H9 (cell line): ENCODE measurements at regions not wholly inside any gene's neighbourhood (a gene's known extent, or its start where the extent isn't known, plus 50 kb on each side); places are given as distances from the start of the nearest gene placed in this dataset.

ENCODE experiments used
- DNase-seq: peaks from one replicate; pipeline ENCODE4 v3.0.0-alpha.2; 2017
- H2AFZ ChIP-seq: one replicate; pipeline ENCODE4 v1.6.1; 2013; ENCODE audit warnings: mild to moderate bottlenecking, low read length, control low read depth, moderate library complexity
- H2AK5ac ChIP-seq: 2 replicates; pipeline ENCODE4 v1.6.1; 2013; ENCODE audit warnings: low read length, control low read depth, mixed read lengths; ENCODE audit not compliant: insufficient read length
- H2BK120ac ChIP-seq: one replicate; pipeline ENCODE4 v1.6.1; 2013; ENCODE audit warnings: low read depth, mild to moderate bottlenecking, low read length, control low read depth, inconsistent platforms; ENCODE audit not compliant: poor library complexity, severe bottlenecking
- H2BK12ac ChIP-seq: 2 replicates; pipeline ENCODE4 v1.6.1; 2013; ENCODE audit warnings: low read length, control low read depth, mixed read lengths, low read depth; ENCODE audit not compliant: insufficient read length
- H2BK15ac ChIP-seq: 2 replicates; pipeline ENCODE4 v1.6.1; 2013; ENCODE audit warnings: low read depth, low read length, control low read depth
- H2BK20ac ChIP-seq: one replicate; pipeline ENCODE4 v1.6.1; 2013; ENCODE audit warnings: low read depth, mild to moderate bottlenecking, low read length, control low read depth, inconsistent platforms; ENCODE audit not compliant: poor library complexity, severe bottlenecking
- H2BK5ac ChIP-seq: 2 replicates; pipeline ENCODE4 v1.6.1; 2013; ENCODE audit warnings: low read length, control low read depth, mixed read lengths; ENCODE audit not compliant: insufficient read length
- H3K14ac ChIP-seq: 2 replicates; pipeline ENCODE4 v1.6.1; 2013; ENCODE audit warnings: low read length, control low read depth; ENCODE audit not compliant: insufficient read depth
- H3K18ac ChIP-seq: 2 replicates; pipeline ENCODE4 v1.6.1; 2013; ENCODE audit warnings: low read depth, mild to moderate bottlenecking, mixed read lengths, low read length, control low read depth; ENCODE audit not compliant: insufficient read length
- H3K23ac ChIP-seq: 2 replicates; pipeline ENCODE4 v1.6.1; 2013; ENCODE audit warnings: low read length, control low read depth, mixed read lengths, low read depth; ENCODE audit not compliant: insufficient read length
- H3K23me2 ChIP-seq: 2 replicates; pipeline ENCODE4 v1.6.1; 2013; ENCODE audit warnings: low read depth, mild to moderate bottlenecking, mixed read lengths, low read length, control low read depth; ENCODE audit not compliant: insufficient read length, poor library complexity, severe bottlenecking
- H3K27ac ChIP-seq: 2 replicates; pipeline ENCODE4 v1.5.1; 2013; ENCODE audit warnings: low read length, control low read depth, mixed read lengths, low read depth; ENCODE audit not compliant: insufficient read length
- H3K27me3 ChIP-seq: 2 replicates; pipeline ENCODE4 v1.6.1; 2013; ENCODE audit warnings: low read length, control low read depth, inconsistent platforms; ENCODE audit not compliant: insufficient read depth
- H3K4ac ChIP-seq: 2 replicates; pipeline ENCODE4 v1.6.1; 2013; ENCODE audit warnings: low read depth, mild to moderate bottlenecking, control low read depth, inconsistent platforms, low read length, moderate library complexity
- H3K4me1 ChIP-seq: 2 replicates; pipeline ENCODE4 v1.6.1; 2013; ENCODE audit warnings: low read length, control low read depth, inconsistent platforms; ENCODE audit not compliant: insufficient read depth
- H3K4me2 ChIP-seq: 2 replicates; pipeline ENCODE4 v1.6.1; 2013; ENCODE audit warnings: low read length, control low read depth, mixed read lengths; ENCODE audit not compliant: insufficient read length, insufficient read depth
- H3K56ac ChIP-seq: 2 replicates; pipeline ENCODE4 v1.6.1; 2013; ENCODE audit warnings: low read depth, mild to moderate bottlenecking, mixed read lengths, low read length, control low read depth; ENCODE audit not compliant: insufficient read length
- H3K79me1 ChIP-seq: 2 replicates; pipeline ENCODE4 v1.6.1; 2013; ENCODE audit warnings: low read depth, mild to moderate bottlenecking, moderate library complexity, low read length, control low read depth, inconsistent platforms; ENCODE audit not compliant: insufficient read depth, poor library complexity, severe bottlenecking
- H3K79me2 ChIP-seq: 2 replicates; pipeline ENCODE4 v1.6.1; 2013; ENCODE audit warnings: low read length, control low read depth, inconsistent platforms; ENCODE audit not compliant: insufficient read depth
- H3K9ac ChIP-seq: 2 replicates; pipeline ENCODE4 v1.6.1; 2013; ENCODE audit warnings: low read length, control low read depth, mixed read lengths; ENCODE audit not compliant: insufficient read length; ENCODE audit errors: extremely low read depth
- H3K9me3 ChIP-seq: one replicate; pipeline ENCODE4 v1.6.1; 2013; ENCODE audit warnings: low read depth, low read length, inconsistent platforms; ENCODE audit not compliant: control insufficient read depth
- H3T11ph ChIP-seq: one replicate; pipeline ENCODE4 v1.6.1; 2013; ENCODE audit warnings: mild to moderate bottlenecking, low read length, control low read depth, inconsistent platforms
- H4K20me1 ChIP-seq: one replicate; pipeline ENCODE4 v1.6.1; 2013; ENCODE audit not compliant: control insufficient read depth, insufficient read length, insufficient read depth
- H4K5ac ChIP-seq: 2 replicates; pipeline ENCODE4 v1.6.1; 2013; ENCODE audit warnings: low read depth, mild to moderate bottlenecking, mixed read lengths, low read length, control low read depth; ENCODE audit not compliant: insufficient read length
- H4K8ac ChIP-seq: replicated peaks from 2 replicates; pipeline ENCODE4 v1.6.1; 2013; ENCODE audit warnings: low read length, control low read depth, mixed read lengths, low read depth; ENCODE audit not compliant: insufficient read length
- H4K91ac ChIP-seq: 2 replicates; pipeline ENCODE4 v1.6.1; 2013; ENCODE audit warnings: low read depth, mild to moderate bottlenecking, moderate library complexity, mixed read lengths, low read length, control low read depth; ENCODE audit not compliant: insufficient read length
- H3K27ac Mint-ChIP-seq, 3 experiments: 2 replicates in 2 of 3; 3 replicates in 1 of 3; pipeline ENCODE4 v1.8.0; 2020 to 2021; ENCODE audit warnings: mixed read lengths in 3 of 3, mild to moderate bottlenecking in 1 of 3, moderate library complexity in 1 of 3
- H3K27me3 Mint-ChIP-seq: 2 replicates; pipeline ENCODE4 v1.8.0; 2021; ENCODE audit warnings: low read depth, mild to moderate bottlenecking, moderate library complexity, mixed read lengths
- H3K36me3 Mint-ChIP-seq, 3 experiments: 2 replicates in 2 of 3; 3 replicates in 1 of 3; pipeline ENCODE4 v1.8.0; 2020 to 2021; ENCODE audit warnings: low read depth in 3 of 3, mixed read lengths in 3 of 3; ENCODE audit not compliant: insufficient read depth in 1 of 3
- H3K4me1 Mint-ChIP-seq, 2 experiments: 2 replicates each; pipeline ENCODE4 v1.8.0; 2020; ENCODE audit warnings: mixed read lengths in 2 of 2
- H3K4me3 Mint-ChIP-seq, 2 experiments: 2 replicates in 1 of 2; 3 replicates in 1 of 2; pipeline ENCODE4 v1.8.0; 2020 to 2021; ENCODE audit warnings: mild to moderate bottlenecking in 2 of 2, mixed read lengths in 2 of 2, moderate library complexity in 1 of 2
- H3K9me3 Mint-ChIP-seq, 2 experiments: 2 replicates in 1 of 2; 3 replicates in 1 of 2; pipeline ENCODE4 v1.8.0; 2020; ENCODE audit warnings: mild to moderate bottlenecking in 2 of 2, mixed read lengths in 2 of 2, moderate library complexity in 1 of 2
- TF ChIP-seq, protein P1 (sequence below): fragments of 200-600 bp; sonication (generic); conservative IDR thresholded peaks from 3 replicates; pipeline ENCODE4 v1.8.0; 2021; ENCODE audit warnings: antibody characterized with exemption, mild to moderate bottlenecking

DNA sequence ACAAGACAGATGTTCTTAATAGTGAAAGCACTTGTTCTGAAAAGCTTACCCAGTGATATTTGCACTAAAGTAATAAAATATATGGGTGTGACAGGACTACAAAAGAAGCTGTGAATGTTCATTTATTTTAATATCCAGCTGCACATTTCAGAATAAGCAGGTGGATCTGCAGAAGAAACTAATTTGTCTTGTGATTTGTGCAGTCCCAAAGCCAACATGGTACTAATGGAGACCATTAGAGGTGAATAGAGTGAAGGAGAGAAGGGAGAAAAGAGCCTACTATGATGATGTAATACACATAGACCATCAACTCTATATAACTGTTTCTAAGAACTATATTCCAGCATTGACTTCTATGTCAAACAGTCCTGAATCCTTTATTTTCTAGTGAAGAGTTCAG lies 362.8 kb downstream of the ISL1 start:
- H3K23ac ChIP-seq, result no peak overlapping the region
- no peaks in the 10 kb centered on the region for H3K27me3 Mint-ChIP-seq
- H4K8ac ChIP-seq, result no peak overlapping the region
- no peak overlapping the region for H3K9ac ChIP-seq
- no peak overlapping the region for H3K4ac ChIP-seq
- H3K27ac Mint-ChIP-seq, result no peak overlapping the region
- no peak overlapping the region for H2BK20ac ChIP-seq
- no peaks in the 10 kb centered on the region for H3K79me2 ChIP-seq
- no peak overlapping the region for H3K14ac ChIP-seq
- TF ChIP-seq, protein P1, sequence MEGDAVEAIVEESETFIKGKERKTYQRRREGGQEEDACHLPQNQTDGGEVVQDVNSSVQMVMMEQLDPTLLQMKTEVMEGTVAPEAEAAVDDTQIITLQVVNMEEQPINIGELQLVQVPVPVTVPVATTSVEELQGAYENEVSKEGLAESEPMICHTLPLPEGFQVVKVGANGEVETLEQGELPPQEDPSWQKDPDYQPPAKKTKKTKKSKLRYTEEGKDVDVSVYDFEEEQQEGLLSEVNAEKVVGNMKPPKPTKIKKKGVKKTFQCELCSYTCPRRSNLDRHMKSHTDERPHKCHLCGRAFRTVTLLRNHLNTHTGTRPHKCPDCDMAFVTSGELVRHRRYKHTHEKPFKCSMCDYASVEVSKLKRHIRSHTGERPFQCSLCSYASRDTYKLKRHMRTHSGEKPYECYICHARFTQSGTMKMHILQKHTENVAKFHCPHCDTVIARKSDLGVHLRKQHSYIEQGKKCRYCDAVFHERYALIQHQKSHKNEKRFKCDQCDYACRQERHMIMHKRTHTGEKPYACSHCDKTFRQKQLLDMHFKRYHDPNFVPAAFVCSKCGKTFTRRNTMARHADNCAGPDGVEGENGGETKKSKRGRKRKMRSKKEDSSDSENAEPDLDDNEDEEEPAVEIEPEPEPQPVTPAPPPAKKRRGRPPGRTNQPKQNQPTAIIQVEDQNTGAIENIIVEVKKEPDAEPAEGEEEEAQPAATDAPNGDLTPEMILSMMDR, result no peak
- no peak overlapping the region for H2BK12ac ChIP-seq
- no peak overlapping the region for H2BK5ac ChIP-seq
- no peak overlapping the region for H4K5ac ChIP-seq
- no peaks in the 10 kb centered on the region for H3K79me1 ChIP-seq
- no peak overlapping the region for H2AFZ ChIP-seq
- H4K20me1 ChIP-seq, result no peaks in the 10 kb centered on the region
- H3K27ac ChIP-seq, result no peak overlapping the region
- peaks cover 0 to 11% (median 3%) of the 10 kb centered on the region in 3 experiments; a peak in 3 of 7 replicates for H3K36me3 Mint-ChIP-seq
- no peaks in the 10 kb centered on the region for H3K9me3 ChIP-seq
- peaks cover 0 to 3% of the 10 kb centered on the region in 2 experiments; a peak in 2 of 4 replicates for H3K4me1 Mint-ChIP-seq
- no peak overlapping the region for H2BK120ac ChIP-seq
- H3T11ph ChIP-seq, result no peak overlapping the region
- H3K4me3 Mint-ChIP-seq, result no peak overlapping the region
- H3K27me3 ChIP-seq, result no peaks in the 10 kb centered on the region
- H3K56ac ChIP-seq, result no peak overlapping the region
- DNase-seq, result no peak
- peaks cover 5 to 7% of the 10 kb centered on the region in 2 experiments; a peak in 4 of 5 replicates for H3K9me3 Mint-ChIP-seq
- no peak overlapping the region for H3K4me2 ChIP-seq
- H3K18ac ChIP-seq, result no peak overlapping the region
- H4K91ac ChIP-seq, result no peak overlapping the region
- no peaks in the 10 kb centered on the region for H3K23me2 ChIP-seq
- H2BK15ac ChIP-seq, result no peak overlapping the region
- H3K4me1 ChIP-seq, result no peaks in the 10 kb centered on the region
- H2AK5ac ChIP-seq, result no peak overlapping the region
